T-helper 1 cell treated with Interleukin-12 subunit alpha and Interleukin-12 subunit beta and Interleukin-4 antibody, amounts not matched to agents 30 ng/mL and 1 ng/mL, for 36 hours (primary cell): ENCODE measurements at regions not wholly inside any gene's neighbourhood (a gene's known extent, or its start where the extent isn't known, plus 50 kb on each side); places are given as distances from the start of the nearest gene placed in this dataset.

Experiments
- intact Hi-C: fragments of 100-400 bp; cut with micrococcal nuclease; formaldehyde crosslinking; loops from one replicate; pipeline ENCODE4 v1.15.1; 2024

GRCh38 chr4:19999276-19999675 lies 252.4 kb upstream of the SLIT2 start:
- intact Hi-C loops = no loop called here

- intact Hi-C loops = no loop called here
These were observed 258.5 kb upstream of the SLIT2 start for GRCh38 chr4:19993242-19993641.

- intact Hi-C loops = no loop called here
These were observed 259.1 kb upstream of the SLIT2 start for GRCh38 chr4:19992471-19993093.

- intact Hi-C loops = no loop called here
These were observed 264.0 kb upstream of the SLIT2 start for GRCh38 chr4:19987746-19988145.

GRCh38 chr4:19983072-19983471 lies 268.6 kb upstream of the SLIT2 start:
- intact Hi-C loops = no loop called here

GRCh38 chr4:19982556-19982955 lies 269.1 kb upstream of the SLIT2 start:
- intact Hi-C loops = no loop called here

- intact Hi-C loops = no loop called here
These were observed 279.9 kb upstream of the SLIT2 start for GRCh38 chr4:19971829-19972228.

GRCh38 chr4:19969492-19969891 lies 282.2 kb upstream of the SLIT2 start:
- intact Hi-C loops = no loop called here

- intact Hi-C loops = no loop called here
These were observed 290.6 kb upstream of the SLIT2 start for GRCh38 chr4:19961091-19961490.

GRCh38 chr4:19958848-19959247 lies 292.9 kb upstream of the SLIT2 start:
- intact Hi-C loops = no loop called here

GRCh38 chr4:19947349-19947748 lies 304.4 kb upstream of the SLIT2 start:
- intact Hi-C loops = no loop called here

GRCh38 chr4:19945979-19946380 lies 305.7 kb upstream of the SLIT2 start:
- intact Hi-C loops = no loop called here

GRCh38 chr4:19945501-19945900 lies 306.2 kb upstream of the SLIT2 start:
- intact Hi-C loops = no loop called here

- intact Hi-C loops = no loop called here
These were observed 306.9 kb upstream of the SLIT2 start for GRCh38 chr4:19944806-19945205.

- intact Hi-C loops = no loop called here
These were observed 307.5 kb upstream of the SLIT2 start for GRCh38 chr4:19944251-19944650.

- intact Hi-C loops = no loop called here
These were observed 310.3 kb upstream of the SLIT2 start for GRCh38 chr4:19941434-19941833.

GRCh38 chr4:19940861-19941260 lies 310.8 kb upstream of the SLIT2 start:
- intact Hi-C loops = no loop called here

GRCh38 chr4:19936476-19936875 lies 315.2 kb upstream of the SLIT2 start:
- intact Hi-C loops = no loop called here

GRCh38 chr4:19930742-19931141 lies 321.0 kb upstream of the SLIT2 start:
- intact Hi-C loops = no loop called here

- intact Hi-C loops = no loop called here
These were observed 324.3 kb upstream of the SLIT2 start for GRCh38 chr4:19927381-19927780.

GRCh38 chr4:19925516-19925915 lies 326.2 kb upstream of the SLIT2 start:
- intact Hi-C loops = no loop called here

- intact Hi-C loops = no loop called here
These were observed 326.9 kb upstream of the SLIT2 start for GRCh38 chr4:19924761-19925160.

- intact Hi-C loops = loop anchor here (10.0 kb wide), 1 partner anchor 1280 kb away; no protein-coding TSS in a partner anchor
These were observed 336.4 kb upstream of the SLIT2 start for GRCh38 chr4:19915276-19915675.

GRCh38 chr4:19913650-19914049 lies 338.1 kb upstream of the SLIT2 start:
- intact Hi-C loops = loop anchor here (10.0 kb wide), 1 partner anchor 1281 kb away; no protein-coding TSS in a partner anchor
